IPS-NIHi11 (cell line): ENCODE measurements at regions not wholly inside any gene's neighbourhood (a gene's known extent, or its start where the extent isn't known, plus 50 kb on each side); places are given as distances from the start of the nearest gene placed in this dataset.

ENCODE experiments used
- DNase-seq: peaks from one replicate; pipeline ENCODE4 v3.0.0; 2012; ENCODE audit warnings: mixed read lengths, low spot score

- no peak for DNase-seq
Observed at GRCh38 chr6:152905551-152906299, 77.1 kb downstream of the FBXO5 start.

GRCh38 chr6:152909241-152909640 is 73.6 kb downstream of the FBXO5 start:
- DNase-seq = no peak

GRCh38 chr6:152916035-152916434 is 66.8 kb downstream of the FBXO5 start:
- DNase-seq = no peak

GRCh38 chr6:152918991-152919390 is 63.9 kb downstream of the FBXO5 start:
- DNase-seq = no peak

- DNase-seq = no peak
Observed at GRCh38 chr6:152920016-152920415, 62.8 kb downstream of the FBXO5 start.
